H9 (cell line): ENCODE measurements at regions not wholly inside any gene's neighbourhood (a gene's known extent, or its start where the extent isn't known, plus 50 kb on each side); places are given as distances from the start of the nearest gene placed in this dataset.

Experiments used
- DNase-seq: peaks from one replicate; pipeline ENCODE4 v3.0.0-alpha.2; 2017
- H2AFZ ChIP-seq: one replicate; pipeline ENCODE4 v1.6.1; 2013; ENCODE audit warnings: mild to moderate bottlenecking, low read length, control low read depth, moderate library complexity
- H2AK5ac ChIP-seq: 2 replicates; pipeline ENCODE4 v1.6.1; 2013; ENCODE audit warnings: low read length, control low read depth, mixed read lengths; ENCODE audit not compliant: insufficient read length
- H2BK120ac ChIP-seq: one replicate; pipeline ENCODE4 v1.6.1; 2013; ENCODE audit warnings: low read depth, mild to moderate bottlenecking, low read length, control low read depth, inconsistent platforms; ENCODE audit not compliant: poor library complexity, severe bottlenecking
- H2BK12ac ChIP-seq: 2 replicates; pipeline ENCODE4 v1.6.1; 2013; ENCODE audit warnings: low read length, control low read depth, mixed read lengths, low read depth; ENCODE audit not compliant: insufficient read length
- H2BK15ac ChIP-seq: 2 replicates; pipeline ENCODE4 v1.6.1; 2013; ENCODE audit warnings: low read depth, low read length, control low read depth
- H2BK20ac ChIP-seq: one replicate; pipeline ENCODE4 v1.6.1; 2013; ENCODE audit warnings: low read depth, mild to moderate bottlenecking, low read length, control low read depth, inconsistent platforms; ENCODE audit not compliant: poor library complexity, severe bottlenecking
- H2BK5ac ChIP-seq: 2 replicates; pipeline ENCODE4 v1.6.1; 2013; ENCODE audit warnings: low read length, control low read depth, mixed read lengths; ENCODE audit not compliant: insufficient read length
- H3K14ac ChIP-seq: 2 replicates; pipeline ENCODE4 v1.6.1; 2013; ENCODE audit warnings: low read length, control low read depth; ENCODE audit not compliant: insufficient read depth
- H3K18ac ChIP-seq: 2 replicates; pipeline ENCODE4 v1.6.1; 2013; ENCODE audit warnings: low read depth, mild to moderate bottlenecking, mixed read lengths, low read length, control low read depth; ENCODE audit not compliant: insufficient read length
- H3K23ac ChIP-seq: 2 replicates; pipeline ENCODE4 v1.6.1; 2013; ENCODE audit warnings: low read length, control low read depth, mixed read lengths, low read depth; ENCODE audit not compliant: insufficient read length
- H3K23me2 ChIP-seq: 2 replicates; pipeline ENCODE4 v1.6.1; 2013; ENCODE audit warnings: low read depth, mild to moderate bottlenecking, mixed read lengths, low read length, control low read depth; ENCODE audit not compliant: insufficient read length, poor library complexity, severe bottlenecking
- H3K27ac ChIP-seq: 2 replicates; pipeline ENCODE4 v1.5.1; 2013; ENCODE audit warnings: low read length, control low read depth, mixed read lengths, low read depth; ENCODE audit not compliant: insufficient read length
- H3K27me3 ChIP-seq: 2 replicates; pipeline ENCODE4 v1.6.1; 2013; ENCODE audit warnings: low read length, control low read depth, inconsistent platforms; ENCODE audit not compliant: insufficient read depth
- H3K4ac ChIP-seq: 2 replicates; pipeline ENCODE4 v1.6.1; 2013; ENCODE audit warnings: low read depth, mild to moderate bottlenecking, control low read depth, inconsistent platforms, low read length, moderate library complexity
- H3K4me1 ChIP-seq: 2 replicates; pipeline ENCODE4 v1.6.1; 2013; ENCODE audit warnings: low read length, control low read depth, inconsistent platforms; ENCODE audit not compliant: insufficient read depth
- H3K4me2 ChIP-seq: 2 replicates; pipeline ENCODE4 v1.6.1; 2013; ENCODE audit warnings: low read length, control low read depth, mixed read lengths; ENCODE audit not compliant: insufficient read length, insufficient read depth
- H3K56ac ChIP-seq: 2 replicates; pipeline ENCODE4 v1.6.1; 2013; ENCODE audit warnings: low read depth, mild to moderate bottlenecking, mixed read lengths, low read length, control low read depth; ENCODE audit not compliant: insufficient read length
- H3K79me1 ChIP-seq: 2 replicates; pipeline ENCODE4 v1.6.1; 2013; ENCODE audit warnings: low read depth, mild to moderate bottlenecking, moderate library complexity, low read length, control low read depth, inconsistent platforms; ENCODE audit not compliant: insufficient read depth, poor library complexity, severe bottlenecking
- H3K79me2 ChIP-seq: 2 replicates; pipeline ENCODE4 v1.6.1; 2013; ENCODE audit warnings: low read length, control low read depth, inconsistent platforms; ENCODE audit not compliant: insufficient read depth
- H3K9ac ChIP-seq: 2 replicates; pipeline ENCODE4 v1.6.1; 2013; ENCODE audit warnings: low read length, control low read depth, mixed read lengths; ENCODE audit not compliant: insufficient read length; ENCODE audit errors: extremely low read depth
- H3K9me3 ChIP-seq: one replicate; pipeline ENCODE4 v1.6.1; 2013; ENCODE audit warnings: low read depth, low read length, inconsistent platforms; ENCODE audit not compliant: control insufficient read depth
- H3T11ph ChIP-seq: one replicate; pipeline ENCODE4 v1.6.1; 2013; ENCODE audit warnings: mild to moderate bottlenecking, low read length, control low read depth, inconsistent platforms
- H4K20me1 ChIP-seq: one replicate; pipeline ENCODE4 v1.6.1; 2013; ENCODE audit not compliant: control insufficient read depth, insufficient read length, insufficient read depth
- H4K5ac ChIP-seq: 2 replicates; pipeline ENCODE4 v1.6.1; 2013; ENCODE audit warnings: low read depth, mild to moderate bottlenecking, mixed read lengths, low read length, control low read depth; ENCODE audit not compliant: insufficient read length
- H4K8ac ChIP-seq: replicated peaks from 2 replicates; pipeline ENCODE4 v1.6.1; 2013; ENCODE audit warnings: low read length, control low read depth, mixed read lengths, low read depth; ENCODE audit not compliant: insufficient read length
- H4K91ac ChIP-seq: 2 replicates; pipeline ENCODE4 v1.6.1; 2013; ENCODE audit warnings: low read depth, mild to moderate bottlenecking, moderate library complexity, mixed read lengths, low read length, control low read depth; ENCODE audit not compliant: insufficient read length
- H3K27ac Mint-ChIP-seq, 3 experiments: 2 replicates in 2 of 3; 3 replicates in 1 of 3; pipeline ENCODE4 v1.8.0; 2020 to 2021; ENCODE audit warnings: mixed read lengths in 3 of 3, mild to moderate bottlenecking in 1 of 3, moderate library complexity in 1 of 3
- H3K27me3 Mint-ChIP-seq: 2 replicates; pipeline ENCODE4 v1.8.0; 2021; ENCODE audit warnings: low read depth, mild to moderate bottlenecking, moderate library complexity, mixed read lengths
- H3K36me3 Mint-ChIP-seq, 3 experiments: 2 replicates in 2 of 3; 3 replicates in 1 of 3; pipeline ENCODE4 v1.8.0; 2020 to 2021; ENCODE audit warnings: low read depth in 3 of 3, mixed read lengths in 3 of 3; ENCODE audit not compliant: insufficient read depth in 1 of 3
- H3K4me1 Mint-ChIP-seq, 2 experiments: 2 replicates each; pipeline ENCODE4 v1.8.0; 2020; ENCODE audit warnings: mixed read lengths in 2 of 2
- H3K4me3 Mint-ChIP-seq, 2 experiments: 2 replicates in 1 of 2; 3 replicates in 1 of 2; pipeline ENCODE4 v1.8.0; 2020 to 2021; ENCODE audit warnings: mild to moderate bottlenecking in 2 of 2, mixed read lengths in 2 of 2, moderate library complexity in 1 of 2
- H3K9me3 Mint-ChIP-seq, 2 experiments: 2 replicates in 1 of 2; 3 replicates in 1 of 2; pipeline ENCODE4 v1.8.0; 2020; ENCODE audit warnings: mild to moderate bottlenecking in 2 of 2, mixed read lengths in 2 of 2, moderate library complexity in 1 of 2
- WGBS: extraction: QIAGEN DNeasy Blood & Tissue Kit; methylation state at CpG from one replicate; pipeline ENCODE4 v1.1.7; 2013; ENCODE audit warnings: missing lambda C conversion rate, low lambda C conversion rate, mixed read lengths; ENCODE audit not compliant: insufficient read length; ENCODE audit errors: extremely low coverage; 5-methylcytosine and 5-hydroxymethylcytosine counted together
- TF ChIP-seq, protein P1 (sequence below): fragments of 200-600 bp; sonication (generic); conservative IDR thresholded peaks from 3 replicates; pipeline ENCODE4 v1.8.0; 2021; ENCODE audit warnings: antibody characterized with exemption, mild to moderate bottlenecking

- no peak overlapping the region for H3K18ac ChIP-seq
- Mint-ChIP-seq H3K9me3 (peaks cover 2% of the 10 kb centered on the region in 2 experiments; a peak in 4 of 5 replicates), H3K27ac (no peak overlapping the region), H3K4me1 (no peaks in the 10 kb centered on the region), H3K4me3 (no peak overlapping the region), H3K27me3 (no peaks in the 10 kb centered on the region), H3K36me3 (peaks cover 0 to 5% (median 0%) of the 10 kb centered on the region in 3 experiments; a peak in 5 of 7 replicates)
- no peak overlapping the region for H2AFZ ChIP-seq
- H3K9ac ChIP-seq = no peak overlapping the region
- no peak overlapping the region for H4K91ac ChIP-seq
- no peak overlapping the region for H3K27ac ChIP-seq
- no peaks in the 10 kb centered on the region for H3K4me1 ChIP-seq
- H2AK5ac ChIP-seq = no peak overlapping the region
- no peak overlapping the region for H3K14ac ChIP-seq
- H3T11ph ChIP-seq = no peak overlapping the region
- H3K9me3 ChIP-seq = no peaks in the 10 kb centered on the region
- H3K23me2 ChIP-seq = no peaks in the 10 kb centered on the region
- H3K27me3 ChIP-seq = no peaks in the 10 kb centered on the region
- no CpG with 5 or more reads among the region's 2 CpGs for WGBS
- no peak overlapping the region for H2BK120ac ChIP-seq
- no peak overlapping the region for H4K5ac ChIP-seq
- H4K8ac ChIP-seq = no peak overlapping the region
- no peak overlapping the region for H3K23ac ChIP-seq
- H2BK20ac ChIP-seq = no peak overlapping the region
- H3K79me1 ChIP-seq = no peaks in the 10 kb centered on the region
- H2BK5ac ChIP-seq = no peak overlapping the region
- no peak overlapping the region for H2BK12ac ChIP-seq
- H3K4me2 ChIP-seq = no peak overlapping the region
- no peak overlapping the region for H3K4ac ChIP-seq
- H3K79me2 ChIP-seq = no peaks in the 10 kb centered on the region
- no peak overlapping the region for H2BK15ac ChIP-seq
- TF ChIP-seq, protein P1, sequence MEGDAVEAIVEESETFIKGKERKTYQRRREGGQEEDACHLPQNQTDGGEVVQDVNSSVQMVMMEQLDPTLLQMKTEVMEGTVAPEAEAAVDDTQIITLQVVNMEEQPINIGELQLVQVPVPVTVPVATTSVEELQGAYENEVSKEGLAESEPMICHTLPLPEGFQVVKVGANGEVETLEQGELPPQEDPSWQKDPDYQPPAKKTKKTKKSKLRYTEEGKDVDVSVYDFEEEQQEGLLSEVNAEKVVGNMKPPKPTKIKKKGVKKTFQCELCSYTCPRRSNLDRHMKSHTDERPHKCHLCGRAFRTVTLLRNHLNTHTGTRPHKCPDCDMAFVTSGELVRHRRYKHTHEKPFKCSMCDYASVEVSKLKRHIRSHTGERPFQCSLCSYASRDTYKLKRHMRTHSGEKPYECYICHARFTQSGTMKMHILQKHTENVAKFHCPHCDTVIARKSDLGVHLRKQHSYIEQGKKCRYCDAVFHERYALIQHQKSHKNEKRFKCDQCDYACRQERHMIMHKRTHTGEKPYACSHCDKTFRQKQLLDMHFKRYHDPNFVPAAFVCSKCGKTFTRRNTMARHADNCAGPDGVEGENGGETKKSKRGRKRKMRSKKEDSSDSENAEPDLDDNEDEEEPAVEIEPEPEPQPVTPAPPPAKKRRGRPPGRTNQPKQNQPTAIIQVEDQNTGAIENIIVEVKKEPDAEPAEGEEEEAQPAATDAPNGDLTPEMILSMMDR = no peak
- no peaks in the 10 kb centered on the region for H4K20me1 ChIP-seq
- no peak for DNase-seq
- H3K56ac ChIP-seq = no peak overlapping the region
Observed at GRCh38 chr7:49158321-49158720, 234.0 kb downstream of the CDC14C start.
